CD4-positive, CD25-positive, alpha-beta regulatory T cell (primary cell): ENCODE measurements at regions not wholly inside any gene's neighbourhood (a gene's known extent, or its start where the extent isn't known, plus 50 kb on each side); places are given as distances from the start of the nearest gene placed in this dataset.
A peak's percentile ranks its signal among the peaks of the same experiment; 100 is the strongest.

Experiments used
- ATAC-seq, 2 donors: fragments of 150-1000 bp; cut with Tn5 transposase; one replicate each; pipeline ENCODE4 v1.10.0; 2021; ENCODE audit warnings: low read depth in 2 of 2, moderate number of reproducible peaks in 2 of 2, moderate library complexity in 1 of 2
- DNase-seq, 3 donors: peaks; one replicate each; pipeline versions ENCODE4 v3.0.0 to v3.0.0-alpha.2; 2012 to 2022; ENCODE audit warnings: mixed read lengths in 1 of 3
- H3K27ac ChIP-seq: one replicate; pipeline ENCODE4 v1.7.0; 2013; ENCODE audit warnings: mild to moderate bottlenecking, low read length; ENCODE audit not compliant: insufficient read depth, poor library complexity, severe bottlenecking
- H3K27me3 ChIP-seq: one replicate; pipeline ENCODE4 v1.7.0; 2013; ENCODE audit warnings: low read length; ENCODE audit not compliant: control insufficient read depth, insufficient read depth
- H3K36me3 ChIP-seq: one replicate; pipeline ENCODE4 v1.7.0; 2013; ENCODE audit warnings: mild to moderate bottlenecking, low read length, moderate library complexity; ENCODE audit not compliant: control insufficient read depth, insufficient read depth
- H3K4me1 ChIP-seq: 2 replicates; pipeline ENCODE4 v1.7.0; 2013; ENCODE audit warnings: mild to moderate bottlenecking, low read length; ENCODE audit not compliant: insufficient read depth, control insufficient read depth, poor library complexity, severe bottlenecking
- H3K4me3 ChIP-seq: one replicate; pipeline ENCODE4 v1.7.0; 2013; ENCODE audit warnings: low read depth, mild to moderate bottlenecking, low read length, moderate library complexity
- H3K9me3 ChIP-seq, 2 experiments: 1 replicate in 1 of 2; 2 replicates in 1 of 2; pipeline ENCODE4 v1.7.0; 2013; ENCODE audit warnings: low read length in 2 of 2, mild to moderate bottlenecking in 1 of 2, moderate library complexity in 1 of 2; ENCODE audit not compliant: control insufficient read depth in 2 of 2
- H3K27ac Mint-ChIP-seq, 3 donors: one replicate each; pipeline ENCODE4 v1.8.0; 2020 to 2022; ENCODE audit warnings: mild to moderate bottlenecking in 3 of 3, mixed read lengths in 3 of 3, moderate library complexity in 2 of 3
- H3K27me3 Mint-ChIP-seq: one replicate; pipeline ENCODE4 v1.8.0; 2022; ENCODE audit warnings: mild to moderate bottlenecking, mixed read lengths
- H3K36me3 Mint-ChIP-seq: one replicate; pipeline ENCODE4 v1.8.0; 2020; ENCODE audit warnings: mixed read lengths
- H3K4me1 Mint-ChIP-seq, 4 donors: one replicate each; pipeline ENCODE4 v1.8.0; 2020 to 2022; ENCODE audit warnings: mixed read lengths in 4 of 4, mild to moderate bottlenecking in 1 of 4
- H3K4me3 Mint-ChIP-seq, 4 donors: one replicate each; pipeline ENCODE4 v1.8.0; 2020 to 2022; ENCODE audit warnings: mild to moderate bottlenecking in 4 of 4, mixed read lengths in 4 of 4, moderate library complexity in 3 of 4
- H3K9me3 Mint-ChIP-seq, 7 donors: one replicate each; pipeline ENCODE4 v1.8.0; 2020 to 2022; ENCODE audit warnings: mixed read lengths in 7 of 7, mild to moderate bottlenecking in 3 of 7, moderate library complexity in 2 of 7

DNA sequence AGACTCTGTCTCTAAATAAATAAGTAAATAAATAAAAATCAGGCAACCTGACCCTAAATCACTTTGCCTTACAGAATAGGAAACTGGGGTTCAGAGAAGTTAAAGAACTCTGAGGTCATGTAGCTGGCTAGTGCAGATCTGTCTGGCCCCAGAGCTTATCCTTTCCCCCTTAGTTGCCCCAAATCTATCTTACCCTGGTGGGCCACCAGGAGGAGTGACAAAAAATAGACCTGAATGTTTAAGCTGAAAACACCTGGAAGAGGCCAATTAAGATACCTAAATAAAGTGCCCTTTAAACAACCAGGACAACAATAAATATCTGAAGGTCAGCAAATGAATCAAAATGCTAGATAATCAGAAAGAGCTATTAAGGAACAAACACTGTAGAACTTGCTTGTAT is 59.7 kb downstream of the TEX35 start:
- H3K27me3 ChIP-seq: no peaks in the 10 kb centered on the region
- no peak overlapping the region for H3K27ac Mint-ChIP-seq
- no peaks in the 10 kb centered on the region for H3K4me1 ChIP-seq
- no peaks in the 10 kb centered on the region for H3K27me3 Mint-ChIP-seq
- no peaks in the 10 kb centered on the region for H3K4me1 Mint-ChIP-seq
- H3K4me3 ChIP-seq: no peak overlapping the region
- H3K27ac ChIP-seq: no peak overlapping the region
- H3K9me3 Mint-ChIP-seq: peaks cover 0 to 1% (median 0%) of the 10 kb centered on the region in 7 donors
- H3K9me3 ChIP-seq: no peaks in the 10 kb centered on the region
- no peak for DNase-seq
- ATAC-seq: no peak
- H3K4me3 Mint-ChIP-seq: no peak overlapping the region
- no peaks in the 10 kb centered on the region for H3K36me3 ChIP-seq
- no peaks in the 10 kb centered on the region for H3K36me3 Mint-ChIP-seq

DNA sequence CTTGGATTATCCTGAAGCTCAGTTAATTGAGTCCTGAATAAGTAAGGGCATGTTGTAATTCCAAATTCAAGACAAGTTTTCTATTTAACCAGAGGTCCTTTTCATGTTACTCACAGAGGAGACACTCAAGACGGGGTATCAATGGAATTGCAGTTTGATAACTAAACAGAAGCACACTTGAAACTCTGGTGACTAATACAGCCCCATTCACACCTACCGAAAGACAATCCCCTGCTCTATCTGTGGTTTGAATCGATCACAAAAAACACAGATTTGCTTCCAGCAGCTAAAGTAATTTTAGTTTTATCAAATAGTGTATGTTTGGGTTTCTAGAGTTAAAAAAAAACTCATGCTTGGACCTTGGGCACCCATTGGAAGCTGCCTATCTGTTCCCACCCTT is 60.4 kb downstream of the TEX35 start:
- Histone ChIP-seq H3K4me1 (no peaks in the 10 kb centered on the region), H3K4me3 (no peak overlapping the region), H3K9me3 (no peaks in the 10 kb centered on the region), H3K27me3 (no peaks in the 10 kb centered on the region), H3K36me3 (no peaks in the 10 kb centered on the region), H3K27ac (no peak overlapping the region)
- no peaks in the 10 kb centered on the region for H3K27me3 Mint-ChIP-seq
- peaks cover 0 to 1% (median 0%) of the 10 kb centered on the region in 7 donors for H3K9me3 Mint-ChIP-seq
- H3K4me1 Mint-ChIP-seq: no peaks in the 10 kb centered on the region
- DNase-seq (no peak), ATAC-seq (no peak)
- no peak overlapping the region for H3K27ac Mint-ChIP-seq
- no peak overlapping the region for H3K4me3 Mint-ChIP-seq
- H3K36me3 Mint-ChIP-seq: no peaks in the 10 kb centered on the region

DNA sequence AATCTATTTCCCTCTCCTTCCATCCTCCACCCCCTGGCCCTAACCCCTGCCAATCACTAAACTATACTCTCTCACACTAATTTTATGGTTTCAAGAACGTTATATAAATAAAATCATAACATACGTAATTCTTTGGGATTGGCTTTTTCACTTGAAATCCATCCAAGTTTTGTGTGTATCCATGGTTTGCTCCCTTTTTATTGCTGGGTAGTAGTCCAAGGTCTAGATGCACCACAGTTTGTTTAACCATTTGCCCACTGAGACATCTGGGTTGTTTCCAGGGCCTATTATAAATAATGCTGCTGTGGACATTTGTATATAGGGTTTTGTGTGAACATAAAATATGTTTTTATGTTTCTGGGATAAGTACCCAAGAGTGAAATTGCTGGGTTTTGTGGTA is 61.4 kb downstream of the TEX35 start:
- Histone ChIP-seq H3K9me3 (no peaks in the 10 kb centered on the region), H3K4me3 (no peak overlapping the region), H3K27me3 (no peaks in the 10 kb centered on the region), H3K4me1 (no peaks in the 10 kb centered on the region), H3K27ac (no peak overlapping the region), H3K36me3 (no peaks in the 10 kb centered on the region)
- peaks cover 0 to 1% (median 0%) of the 10 kb centered on the region in 7 donors for H3K9me3 Mint-ChIP-seq
- H3K27ac Mint-ChIP-seq: no peak overlapping the region
- no peaks in the 10 kb centered on the region for H3K27me3 Mint-ChIP-seq
- no peak for ATAC-seq
- H3K4me1 Mint-ChIP-seq: no peaks in the 10 kb centered on the region
- no peak overlapping the region for H3K4me3 Mint-ChIP-seq
- no peaks in the 10 kb centered on the region for H3K36me3 Mint-ChIP-seq
- no peak for DNase-seq

DNA sequence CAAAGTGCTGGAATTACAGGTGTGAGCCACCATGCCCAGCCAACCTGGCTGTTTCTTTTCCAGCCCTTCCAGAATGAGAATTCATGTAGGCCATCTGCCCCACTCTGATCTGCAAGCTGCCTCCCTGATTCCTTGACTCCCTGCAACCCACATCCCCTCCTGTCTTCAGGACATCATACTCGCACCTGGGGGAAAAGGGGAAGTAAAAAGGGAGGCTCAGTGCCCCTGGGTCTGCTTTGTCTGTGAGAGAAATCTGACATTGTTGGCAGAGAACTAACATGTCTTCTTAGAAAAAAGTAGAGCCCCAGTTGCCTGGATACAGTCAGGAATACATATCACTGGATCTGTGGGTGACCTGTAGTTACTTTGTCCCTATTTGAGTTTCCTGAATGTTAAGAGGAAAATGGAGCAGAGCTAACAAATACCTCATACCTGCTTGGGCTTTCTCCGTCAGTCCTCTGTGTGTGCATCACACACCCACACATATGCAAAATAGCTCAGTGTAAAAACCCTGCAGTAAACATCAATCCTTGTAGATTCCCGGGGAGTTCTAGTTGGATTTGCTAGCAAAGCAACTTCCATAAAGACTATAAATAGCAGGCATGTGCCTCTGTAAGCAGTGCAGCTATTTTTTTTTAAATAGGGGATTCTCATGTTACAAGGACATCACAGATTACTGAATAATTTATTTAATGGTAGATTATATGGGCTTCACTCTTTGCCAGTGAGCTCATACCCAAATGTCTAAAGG is 62.9 kb downstream of the TEX35 start:
- Mint-ChIP-seq H3K4me3 (no peak overlapping the region), H3K9me3 (peaks cover 0 to 1% (median 0%) of the 10 kb centered on the region in 7 donors), H3K27ac (no peak overlapping the region), H3K4me1 (no peaks in the 10 kb centered on the region), H3K36me3 (no peaks in the 10 kb centered on the region), H3K27me3 (no peaks in the 10 kb centered on the region)
- Histone ChIP-seq H3K27ac (no peak overlapping the region), H3K27me3 (no peaks in the 10 kb centered on the region), H3K4me1 (no peaks in the 10 kb centered on the region), H3K9me3 (no peaks in the 10 kb centered on the region), H3K36me3 (no peaks in the 10 kb centered on the region), H3K4me3 (no peak overlapping the region)
- ATAC-seq (no peak), DNase-seq (no peak)

DNA sequence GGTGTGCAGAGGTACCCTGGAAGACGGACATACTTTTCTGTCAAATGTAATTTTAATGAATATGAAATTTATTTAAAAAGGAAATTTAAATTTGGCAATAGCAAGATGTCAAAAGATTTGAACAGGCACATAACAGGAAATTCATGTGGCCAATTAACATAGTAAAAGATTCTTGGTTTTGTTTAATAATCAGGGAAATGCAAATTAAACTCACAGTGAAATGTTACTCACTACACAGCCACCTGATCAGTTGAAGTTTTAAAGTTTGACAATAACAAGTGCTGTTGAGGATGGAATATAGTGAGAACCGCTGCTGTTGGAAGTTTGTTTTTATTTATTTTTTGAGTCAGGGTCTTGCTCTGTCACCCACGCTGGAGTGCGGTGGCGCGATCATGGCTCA is 63.9 kb downstream of the TEX35 start:
- H3K4me3 Mint-ChIP-seq: no peak overlapping the region
- Histone ChIP-seq H3K4me3 (no peak overlapping the region), H3K9me3 (no peaks in the 10 kb centered on the region), H3K27me3 (no peaks in the 10 kb centered on the region), H3K27ac (no peak overlapping the region), H3K36me3 (no peaks in the 10 kb centered on the region), H3K4me1 (no peaks in the 10 kb centered on the region)
- no peak overlapping the region for H3K27ac Mint-ChIP-seq
- DNase-seq (no peak), ATAC-seq (no peak)
- H3K36me3 Mint-ChIP-seq: no peaks in the 10 kb centered on the region
- H3K9me3 Mint-ChIP-seq: peaks cover 0 to 1% (median 0%) of the 10 kb centered on the region in 7 donors
- H3K4me1 Mint-ChIP-seq: no peaks in the 10 kb centered on the region
- H3K27me3 Mint-ChIP-seq: no peaks in the 10 kb centered on the region

DNA sequence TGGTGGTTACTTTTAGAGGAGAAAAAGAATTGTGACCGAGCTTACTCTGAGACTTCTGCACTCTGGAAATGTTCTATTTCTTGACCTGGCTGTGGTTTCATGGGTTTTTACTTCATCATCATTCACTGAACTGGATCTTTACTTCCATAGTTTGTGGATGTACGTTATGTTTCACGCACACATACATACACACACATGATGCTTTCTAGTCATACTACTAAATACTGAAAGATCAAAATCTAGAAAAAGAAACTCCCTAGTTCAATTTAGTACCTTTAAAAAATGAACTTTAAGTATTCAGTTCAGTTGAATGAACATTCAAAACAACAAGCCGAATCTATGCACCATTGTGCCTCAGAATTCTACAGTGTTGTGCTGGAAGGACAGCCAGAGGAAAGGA is 65.0 kb downstream of the TEX35 start:
- H3K4me1 ChIP-seq: no peaks in the 10 kb centered on the region
- Mint-ChIP-seq H3K4me1 (no peaks in the 10 kb centered on the region), H3K36me3 (no peaks in the 10 kb centered on the region), H3K9me3 (peaks cover 0 to 1% (median 0%) of the 10 kb centered on the region in 7 donors), H3K27me3 (no peaks in the 10 kb centered on the region), H3K27ac (no peak overlapping the region), H3K4me3 (no peak overlapping the region)
- no peak overlapping the region for H3K27ac ChIP-seq
- ATAC-seq (no peak), DNase-seq (no peak)
- no peak overlapping the region for H3K4me3 ChIP-seq
- H3K27me3 ChIP-seq: no peaks in the 10 kb centered on the region
- H3K36me3 ChIP-seq: no peaks in the 10 kb centered on the region
- H3K9me3 ChIP-seq: no peaks in the 10 kb centered on the region

DNA sequence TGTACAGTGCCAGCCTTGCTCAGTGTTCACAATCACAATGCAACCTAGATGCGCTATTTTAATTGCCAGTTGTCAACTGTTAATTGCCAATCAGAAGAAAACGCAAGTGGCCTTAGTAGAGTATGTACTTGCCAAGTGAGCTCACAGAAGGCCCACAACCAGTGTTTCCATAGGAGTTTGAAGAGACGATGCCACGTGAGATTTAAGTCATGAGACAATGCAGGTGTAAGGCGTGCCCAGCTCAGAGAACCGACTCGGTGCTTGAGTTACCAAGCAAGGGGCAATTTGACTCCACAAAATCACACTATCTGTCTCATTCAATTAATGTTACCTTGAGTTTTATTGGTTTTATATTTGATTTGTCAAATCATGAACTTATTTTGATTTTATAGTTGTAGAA is 65.6 kb downstream of the TEX35 start:
- no peak overlapping the region for H3K27ac ChIP-seq
- peak overlapping the region in 1 of 3 donors; percentile 5 for H3K27ac Mint-ChIP-seq
- H3K4me1 Mint-ChIP-seq: no peaks in the 10 kb centered on the region

DNA sequence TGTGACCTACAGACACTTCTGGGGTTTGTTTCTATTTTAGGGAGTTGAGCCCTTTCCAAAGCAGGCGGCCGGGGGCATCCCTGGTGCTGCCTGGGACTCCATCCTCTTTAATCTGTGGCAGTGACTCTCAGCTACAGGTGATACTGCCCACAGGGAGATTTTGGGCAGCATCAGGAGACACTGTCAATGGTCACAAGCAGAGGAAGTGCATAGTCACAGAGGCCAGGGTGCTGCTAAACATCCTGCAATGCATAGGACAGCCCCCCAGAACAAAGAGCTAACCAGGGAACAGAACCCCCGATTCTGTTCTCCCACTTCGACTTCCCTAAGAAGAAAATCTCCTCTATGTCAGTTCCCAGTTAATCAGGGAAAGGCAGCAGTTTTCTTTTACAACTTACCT is 66.2 kb downstream of the TEX35 start:
- Histone ChIP-seq H3K27me3 (no peaks in the 10 kb centered on the region), H3K4me3 (no peak overlapping the region), H3K27ac (no peak overlapping the region), H3K4me1 (no peaks in the 10 kb centered on the region), H3K9me3 (no peaks in the 10 kb centered on the region), H3K36me3 (no peaks in the 10 kb centered on the region)
- Mint-ChIP-seq H3K4me3 (no peak overlapping the region), H3K9me3 (peaks cover 0 to 1% (median 0%) of the 10 kb centered on the region in 7 donors), H3K27me3 (no peaks in the 10 kb centered on the region), H3K27ac (no peak overlapping the region), H3K4me1 (no peaks in the 10 kb centered on the region), H3K36me3 (no peaks in the 10 kb centered on the region)
- ATAC-seq: no peak
- no peak for DNase-seq

More for the DNA sequence above, 65.6 kb downstream of the TEX35 start:
- peaks cover 0 to 1% (median 0%) of the 10 kb centered on the region in 7 donors for H3K9me3 Mint-ChIP-seq
- Histone ChIP-seq H3K27me3 (no peaks in the 10 kb centered on the region), H3K4me3 (no peak overlapping the region), H3K4me1 (no peaks in the 10 kb centered on the region), H3K9me3 (no peaks in the 10 kb centered on the region), H3K36me3 (no peaks in the 10 kb centered on the region)
- H3K27me3 Mint-ChIP-seq: no peaks in the 10 kb centered on the region
- no peak overlapping the region for H3K4me3 Mint-ChIP-seq
- ATAC-seq (no peak), DNase-seq (no peak)
- H3K36me3 Mint-ChIP-seq: no peaks in the 10 kb centered on the region
